T-helper 9 cell (primary cell): ENCODE measurements at regions not wholly inside any gene's neighbourhood (a gene's known extent, or its start where the extent isn't known, plus 50 kb on each side); places are given as distances from the start of the nearest gene placed in this dataset.
"Not testable (repeated sequence)": the region's sequence is repeated elsewhere in the genome, so short reads cannot be mapped to it uniquely, and the experiment has no call there.

Experiments
- DNase-seq: peaks from one replicate; pipeline ENCODE4 v3.0.0-alpha.2; 2020

DNA sequence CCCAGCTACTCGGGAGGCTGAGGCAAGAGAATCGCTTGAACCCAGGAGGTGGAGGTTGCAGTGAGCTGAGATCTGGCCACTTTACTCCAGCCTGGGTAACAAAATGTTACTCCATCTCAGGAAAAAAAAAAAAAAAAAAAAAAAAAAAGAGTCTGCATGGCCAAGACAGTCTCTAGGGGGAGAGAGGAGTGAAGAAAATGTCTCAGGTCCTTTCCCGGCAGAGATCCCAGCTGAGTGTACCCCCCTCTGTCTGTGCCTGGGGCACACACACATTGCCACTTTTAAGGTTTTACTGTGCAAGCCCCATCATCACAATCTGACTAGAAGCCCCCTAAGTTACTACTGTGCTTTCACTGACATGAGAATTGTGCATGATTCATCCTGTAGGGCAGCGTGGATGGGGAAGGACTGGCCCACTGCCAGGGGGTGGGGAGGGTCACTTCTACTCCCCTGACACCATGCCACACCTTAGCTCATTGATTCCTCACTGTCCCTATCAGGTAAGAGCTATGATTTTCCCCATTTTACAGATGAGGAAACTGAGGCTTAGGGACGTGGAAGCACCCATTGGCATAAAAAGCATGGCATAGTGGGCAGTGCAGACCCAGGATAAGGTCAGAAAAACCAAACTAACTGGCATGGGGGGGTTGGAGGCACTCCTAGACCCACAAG, 102.3 kb upstream of the LARP1 start:
- DNase-seq = no peak

DNA sequence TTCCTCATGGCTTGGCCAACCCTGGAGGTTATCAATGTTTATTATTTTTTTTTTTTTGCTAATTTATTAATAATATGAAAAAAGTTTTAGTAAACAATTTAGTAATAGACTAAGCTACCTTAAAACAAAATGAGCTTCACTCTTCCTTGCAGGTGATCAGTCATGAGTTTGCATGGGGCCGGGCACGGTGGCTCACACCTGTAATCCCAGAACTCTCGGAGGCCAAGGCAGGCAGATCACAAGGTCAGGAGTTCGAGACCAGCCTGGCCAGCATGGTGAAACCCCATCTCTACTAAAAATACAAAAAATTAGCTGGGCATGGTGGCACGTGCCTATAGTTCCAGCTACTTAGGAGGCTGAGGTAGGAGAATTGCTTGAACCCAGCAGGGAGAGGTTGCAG, 103.4 kb upstream of the LARP1 start:
- DNase-seq = not testable (repeated sequence)

GRCh38 chr5:154648706-154649105, 106.5 kb upstream of the LARP1 start:
- no peak for DNase-seq

- no peak for DNase-seq
These were observed 106.9 kb upstream of the LARP1 start for GRCh38 chr5:154648229-154648628.

DNA sequence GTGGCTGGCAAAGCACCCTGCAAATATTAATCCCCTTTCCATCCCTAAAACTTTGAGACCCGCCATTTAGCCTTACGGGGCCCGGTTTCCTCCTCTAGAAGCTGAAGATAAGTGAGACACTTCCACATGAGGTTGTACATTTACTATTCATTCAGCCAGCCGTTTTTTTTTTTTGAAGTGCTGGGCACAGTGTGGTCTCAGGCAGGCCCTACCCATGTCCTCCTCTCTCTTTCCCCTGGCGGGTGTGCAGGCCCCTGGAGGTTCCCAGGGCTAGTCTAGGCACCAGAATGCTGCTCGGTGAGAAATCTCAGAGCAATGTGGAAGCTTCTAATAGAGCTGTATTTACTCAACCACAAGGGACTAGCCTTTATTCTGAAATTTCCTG, 107.4 kb upstream of the LARP1 start:
- no peak for DNase-seq

DNA sequence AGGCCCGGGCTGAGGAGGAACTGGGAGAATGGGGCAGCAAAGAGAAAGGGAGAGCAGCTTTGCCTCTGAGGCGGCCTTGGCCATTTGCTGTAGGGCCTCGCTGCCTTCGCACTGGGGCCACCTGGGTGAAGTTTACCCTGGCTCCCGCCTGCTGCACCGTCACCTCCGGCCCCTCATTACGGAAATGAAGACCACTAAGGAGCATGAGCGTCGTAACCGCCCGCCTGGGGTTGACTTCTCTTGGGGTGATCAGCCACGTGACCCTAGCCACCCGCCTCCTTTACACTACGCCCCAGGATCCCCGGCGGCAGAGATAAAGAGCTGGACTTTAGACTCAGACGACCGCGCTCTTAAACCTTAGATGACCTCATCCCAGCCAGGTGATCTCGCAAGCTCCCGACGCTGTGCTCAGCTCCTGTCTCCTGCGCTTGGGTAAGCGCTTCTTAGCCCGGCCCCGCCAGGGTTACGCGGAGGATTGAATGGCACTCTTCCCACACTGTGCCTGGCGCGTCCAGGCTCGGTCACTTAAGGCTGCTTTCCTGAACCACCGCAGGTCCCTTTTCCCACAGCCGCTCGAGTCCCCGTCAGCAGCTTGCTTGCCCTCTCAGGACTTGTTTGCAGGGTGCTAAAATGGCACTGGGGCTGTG, 107.9 kb upstream of the LARP1 start:
- DNase-seq = no peak

DNA sequence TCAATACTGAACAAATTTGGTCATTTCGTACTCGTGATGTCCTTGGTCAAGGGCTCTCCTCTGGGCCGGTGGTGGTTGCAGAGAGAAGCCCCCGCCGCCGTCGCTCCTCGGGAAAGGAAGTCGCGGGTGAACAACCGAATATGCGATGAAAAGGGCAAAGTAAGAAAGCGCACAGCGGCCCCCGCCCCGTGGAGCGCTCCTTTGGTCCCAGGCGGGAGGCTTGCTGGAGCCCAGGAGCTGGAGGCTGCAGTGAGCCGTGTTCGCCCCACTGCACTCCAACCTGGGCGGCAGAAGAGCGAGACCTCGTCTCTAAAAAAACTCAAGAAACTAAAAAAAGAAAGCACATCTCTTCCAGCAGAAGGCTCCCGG, 108.4 kb upstream of the LARP1 start:
- DNase-seq = no peak

- DNase-seq = no peak
These were observed 110.3 kb upstream of the LARP1 start for GRCh38 chr5:154644745-154645411.

DNA sequence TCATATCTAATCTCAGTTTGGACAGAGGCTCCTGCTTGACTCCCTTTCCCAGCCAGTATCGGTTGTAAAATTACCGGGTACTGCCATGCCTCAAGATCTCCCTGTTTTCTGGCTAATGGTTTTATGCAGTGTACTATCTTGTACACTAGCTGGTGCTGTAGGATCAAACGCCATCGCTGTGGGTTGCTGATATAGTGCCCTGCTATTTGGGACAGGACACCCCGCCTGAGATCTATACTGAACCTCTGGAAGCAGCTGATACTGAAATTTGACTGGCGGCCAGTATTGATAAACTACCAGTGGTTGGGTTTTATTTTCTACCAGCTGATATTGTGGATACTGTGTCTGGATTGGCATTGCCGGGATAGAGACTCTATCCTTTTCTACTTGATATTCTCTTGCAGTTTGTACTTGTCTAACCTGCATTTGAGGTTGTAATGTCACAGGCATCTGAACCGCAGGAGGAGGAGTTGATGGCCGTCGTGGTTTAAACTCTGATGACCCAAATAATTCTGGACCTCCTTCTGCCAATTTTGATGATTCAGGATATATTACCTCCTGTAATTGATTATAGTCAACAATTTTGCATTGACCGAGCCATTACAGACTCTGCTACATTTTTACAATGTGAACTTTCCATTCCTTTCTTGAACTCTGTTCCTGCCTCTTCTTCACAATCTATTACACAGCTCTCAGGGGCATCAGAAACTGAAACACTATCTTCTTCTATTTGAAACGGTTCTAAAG, 112.5 kb upstream of the LARP1 start:
- DNase-seq = no peak

- DNase-seq = not testable (repeated sequence)
These were observed 114.9 kb upstream of the LARP1 start for GRCh38 chr5:154640213-154640831.

DNA sequence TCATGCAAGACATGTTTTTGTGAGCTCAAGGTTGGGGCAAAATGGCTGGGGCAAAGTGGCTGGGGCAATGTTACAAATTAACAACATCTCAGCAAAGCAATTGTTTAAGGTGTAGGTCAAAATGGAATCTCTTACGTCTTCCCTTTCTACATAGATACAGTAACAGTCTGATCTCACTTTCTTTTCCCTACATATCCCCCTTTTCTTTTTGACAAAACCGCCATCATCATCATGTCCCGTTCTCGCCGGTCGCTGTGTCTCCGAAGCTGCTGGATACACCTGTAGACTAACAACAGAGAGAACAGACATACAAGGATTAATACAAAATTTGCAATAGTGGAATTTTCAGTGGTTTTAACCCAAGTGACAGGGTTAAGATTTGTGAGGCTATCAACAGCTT, 118.4 kb upstream of the LARP1 start:
- not testable (repeated sequence) for DNase-seq

DNA sequence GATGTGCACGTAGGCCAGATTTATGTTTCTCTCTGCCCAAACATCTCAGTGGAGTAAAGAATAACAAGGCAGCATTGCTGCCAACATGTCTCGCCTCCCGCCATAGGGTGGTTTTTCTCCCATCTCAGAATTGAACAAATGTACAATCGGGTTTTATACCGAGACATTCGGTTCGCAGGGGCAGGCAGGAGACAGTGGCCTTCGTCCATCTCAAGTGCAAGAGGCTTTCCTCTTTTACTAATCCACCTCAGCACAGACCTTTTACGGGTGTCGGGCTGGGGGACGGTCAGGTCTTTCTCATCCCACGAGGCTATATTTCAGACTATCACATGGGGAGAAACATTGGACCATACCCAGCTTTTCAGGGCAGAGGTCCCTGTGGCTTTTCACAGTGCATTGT, 118.9 kb upstream of the LARP1 start:
- DNase-seq = not testable (repeated sequence)

DNA sequence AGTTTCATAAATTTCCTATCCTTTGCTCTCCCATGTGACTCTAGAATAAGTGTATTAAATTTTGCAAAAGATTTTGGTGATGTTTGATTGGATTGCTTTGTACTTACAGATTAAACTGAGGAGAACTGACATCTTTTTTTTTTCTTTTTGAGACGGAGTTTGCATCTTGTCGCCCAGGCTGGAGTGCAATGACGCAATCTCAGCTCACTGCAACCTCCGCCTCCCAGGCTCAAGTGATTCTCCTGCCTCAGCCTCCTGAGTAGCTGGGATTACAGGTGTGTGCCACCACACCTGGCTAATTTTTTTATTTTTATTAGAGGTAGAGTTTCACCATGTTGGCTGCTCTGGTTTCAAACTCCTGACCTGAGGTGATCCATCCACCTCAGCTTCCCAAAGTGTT, 121.4 kb upstream of the LARP1 start:
- DNase-seq = not testable (repeated sequence)

DNA sequence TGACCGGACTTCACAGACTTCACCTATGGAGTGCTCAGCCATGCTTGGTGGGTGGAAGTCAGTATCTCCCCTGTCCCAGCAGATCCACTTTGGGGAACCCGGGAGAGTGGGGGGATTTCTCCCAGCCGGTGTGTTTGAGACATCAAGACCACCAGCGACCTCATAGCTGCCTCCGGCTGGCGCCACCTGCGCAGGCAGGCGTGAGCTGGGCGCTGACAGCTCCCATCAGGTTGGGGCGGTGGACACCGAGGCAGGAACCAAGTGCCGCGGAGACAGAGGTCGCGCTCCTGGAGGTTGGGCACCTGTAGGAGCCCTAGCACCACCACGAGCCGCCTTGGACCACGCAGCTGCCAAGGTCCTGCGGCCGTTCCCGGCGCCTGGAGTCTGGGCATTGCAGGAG, 124.0 kb upstream of the LARP1 start:
- no peak for DNase-seq

- DNase-seq = no peak
These were observed 124.8 kb upstream of the LARP1 start for GRCh38 chr5:154630410-154630809.

DNA sequence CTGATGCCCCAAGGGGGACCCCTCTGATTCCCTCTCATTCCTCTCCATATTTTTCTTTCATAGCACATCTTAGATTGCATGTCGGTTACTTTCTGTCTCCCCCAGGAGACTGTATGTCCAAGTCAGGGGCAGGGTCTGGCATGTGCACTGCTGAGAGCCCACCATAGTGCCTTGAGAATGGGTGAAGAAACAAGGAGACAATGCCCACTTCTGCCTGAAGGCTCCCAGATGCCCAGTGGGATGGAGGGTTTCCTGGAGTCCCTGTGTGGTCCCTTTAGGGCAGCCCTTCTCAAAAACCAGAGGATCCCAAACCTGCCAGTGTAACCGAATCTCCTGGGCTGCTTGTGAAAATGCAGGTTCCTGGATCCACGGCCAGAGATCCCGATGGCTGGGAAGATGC, 126.5 kb upstream of the LARP1 start:
- DNase-seq = no peak

DNA sequence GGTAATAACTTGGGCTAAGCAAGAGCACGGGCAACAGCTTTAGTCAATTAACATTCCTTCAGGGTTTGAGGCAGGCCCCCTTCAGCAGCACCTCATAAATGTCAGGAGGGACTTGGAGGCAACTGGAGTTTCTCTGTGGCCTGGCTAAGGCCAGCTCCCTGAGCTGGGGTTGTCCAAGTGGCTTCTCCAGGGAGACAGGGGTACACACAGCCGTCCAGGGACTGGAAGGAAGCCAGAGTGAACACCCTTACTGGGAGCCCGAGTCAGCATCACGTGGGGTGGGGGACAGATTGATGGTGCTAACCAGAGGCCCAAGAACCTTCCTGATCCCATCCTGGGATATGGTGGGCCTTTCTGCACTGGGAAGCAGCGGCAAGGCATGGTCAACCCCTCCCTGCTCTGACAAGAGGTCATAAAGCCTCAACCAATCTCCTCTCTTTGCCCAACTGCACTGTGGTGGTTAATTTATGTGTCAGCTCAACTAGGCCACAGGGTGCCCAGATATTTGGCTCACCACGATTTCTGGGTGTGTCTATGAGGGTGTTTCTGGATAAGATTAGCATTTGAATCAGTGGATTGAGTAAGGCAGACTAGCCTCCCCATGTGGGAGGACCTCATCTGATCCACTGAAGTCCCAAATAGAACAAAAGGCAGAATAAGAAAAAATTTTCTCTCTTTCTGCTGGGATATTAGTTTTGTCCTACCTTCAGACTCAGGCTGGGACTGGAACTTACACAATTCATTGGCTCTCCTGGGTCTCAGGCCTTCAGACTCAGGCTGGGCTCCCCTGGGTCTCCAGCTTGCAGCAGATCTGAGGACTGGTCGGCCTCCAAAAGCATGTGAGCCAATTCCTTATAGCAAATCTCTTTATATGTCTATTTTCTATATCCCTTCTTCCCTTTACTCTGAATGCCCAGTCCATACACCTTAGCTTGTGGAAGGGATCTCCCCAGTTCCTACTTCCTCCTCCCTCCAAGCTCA, 127.2 kb upstream of the LARP1 start:
- DNase-seq = no peak

GRCh38 chr5:154626876-154627557, 128.2 kb upstream of the LARP1 start:
- DNase-seq = no peak

GRCh38 chr5:154625031-154625430, 130.1 kb upstream of the LARP1 start:
- no peak for DNase-seq

- no peak for DNase-seq
These were observed 130.8 kb upstream of the LARP1 start for GRCh38 chr5:154624341-154624740.

- DNase-seq = no peak
These were observed 134.8 kb upstream of the LARP1 start for GRCh38 chr5:154620411-154620810.
